ENCODE measurements at regions not wholly inside any gene's neighbourhood (a gene's known extent, or its start where the extent isn't known, plus 50 kb on each side); places are given as distances from the start of the nearest gene placed in this dataset.
"Not testable (repeated sequence)": the region's sequence is repeated elsewhere in the genome, so short reads cannot be mapped to it uniquely, and the experiment has no call there.

GRCh38 chr17:68097161-68097805, 61.7 kb downstream of the KPNA2 start:
- no peak for DNase-seq

GRCh38 chr17:68099341-68099753, 63.8 kb downstream of the KPNA2 start:
- DNase-seq = not testable (repeated sequence)

GRCh38 chr17:68100000-68100641, 64.6 kb downstream of the KPNA2 start:
- DNase-seq = peak in 1 of 56 donors; percentile 0

GRCh38 chr17:68101075-68101986, 65.8 kb downstream of the KPNA2 start:
- peak; percentile 22 to 97 (median 80) for DNase-seq

- peak in 4 of 56 donors; percentile 33 to 58 (median 36) for DNase-seq
Observed at GRCh38 chr17:68101987-68102314, 66.4 kb downstream of the KPNA2 start.

- peak in 12 of 56 donors; percentile 4 to 33 (median 22) for DNase-seq
Observed at GRCh38 chr17:68102318-68102758, 66.8 kb downstream of the KPNA2 start.

DNA sequence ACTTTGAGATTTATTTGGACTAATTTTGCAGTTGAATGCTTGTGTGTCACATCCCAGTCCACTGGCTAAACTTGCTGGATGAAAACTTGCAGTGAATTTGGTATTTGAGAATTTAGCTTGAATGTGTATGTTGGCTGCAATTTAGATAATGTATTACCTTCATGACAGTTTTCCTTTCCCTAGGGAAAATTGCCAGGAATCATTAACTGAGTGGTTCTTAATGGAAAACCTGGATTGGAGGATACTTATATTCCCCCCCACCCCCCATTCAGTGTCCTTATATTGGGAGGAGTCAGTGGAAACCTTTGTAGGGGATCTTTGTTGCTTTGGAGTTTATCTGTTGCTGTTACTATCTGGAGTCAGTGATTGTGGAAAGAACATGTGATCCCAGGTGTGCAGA, 67.6 kb downstream of the KPNA2 start:
- no peak for DNase-seq

DNA sequence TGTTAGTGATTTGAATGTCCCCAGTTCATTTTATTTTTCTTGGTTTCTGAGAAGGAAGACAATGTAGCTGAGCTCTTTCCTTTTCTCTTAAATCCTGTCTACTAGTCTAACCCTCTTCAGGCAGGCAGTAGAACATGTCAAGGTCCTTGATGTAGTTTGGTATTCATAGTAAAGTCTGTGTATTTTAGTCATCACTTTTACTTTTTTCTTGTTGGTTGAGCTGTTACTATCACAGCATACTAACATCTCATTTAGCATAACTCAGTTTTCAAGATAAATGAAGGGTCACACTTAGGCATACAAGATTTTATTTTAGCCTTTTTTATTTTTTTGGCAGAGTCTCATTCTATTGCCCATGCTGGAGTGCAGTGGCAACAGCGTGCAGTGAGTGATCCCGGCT, 70.5 kb downstream of the KPNA2 start:
- DNase-seq = no peak

- no peak for DNase-seq
Observed at GRCh38 chr17:68107373-68107772, 71.8 kb downstream of the KPNA2 start.

GRCh38 chr17:68108313-68109000, 72.9 kb downstream of the KPNA2 start:
- DNase-seq = no peak

GRCh38 chr17:68109404-68109803, 73.9 kb downstream of the KPNA2 start:
- DNase-seq = not testable (repeated sequence)

DNA sequence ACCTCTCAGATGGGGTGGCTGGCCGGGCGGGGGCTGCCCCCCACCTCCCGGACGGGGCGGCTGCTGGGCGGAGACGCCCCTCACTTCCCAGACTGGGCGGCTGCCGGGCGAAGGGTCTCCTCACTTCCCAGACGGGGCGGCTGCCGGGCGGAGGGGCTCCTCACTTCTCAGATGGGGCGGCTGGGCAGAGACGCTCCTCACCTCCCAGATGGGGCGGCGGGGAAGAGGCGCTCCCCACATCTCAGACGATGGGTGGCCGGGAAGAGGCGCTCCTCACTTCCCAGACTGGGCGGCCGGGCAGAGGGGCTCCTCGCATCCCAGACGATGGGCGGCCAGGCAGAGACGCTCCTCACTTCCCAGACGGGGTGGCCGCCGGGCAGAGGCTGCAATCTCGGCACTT, 80.7 kb downstream of the KPNA2 start:
- not testable (repeated sequence) for DNase-seq

GRCh38 chr17:68122587-68122986, 87.1 kb downstream of the KPNA2 start:
- DNase-seq = no peak

DNA sequence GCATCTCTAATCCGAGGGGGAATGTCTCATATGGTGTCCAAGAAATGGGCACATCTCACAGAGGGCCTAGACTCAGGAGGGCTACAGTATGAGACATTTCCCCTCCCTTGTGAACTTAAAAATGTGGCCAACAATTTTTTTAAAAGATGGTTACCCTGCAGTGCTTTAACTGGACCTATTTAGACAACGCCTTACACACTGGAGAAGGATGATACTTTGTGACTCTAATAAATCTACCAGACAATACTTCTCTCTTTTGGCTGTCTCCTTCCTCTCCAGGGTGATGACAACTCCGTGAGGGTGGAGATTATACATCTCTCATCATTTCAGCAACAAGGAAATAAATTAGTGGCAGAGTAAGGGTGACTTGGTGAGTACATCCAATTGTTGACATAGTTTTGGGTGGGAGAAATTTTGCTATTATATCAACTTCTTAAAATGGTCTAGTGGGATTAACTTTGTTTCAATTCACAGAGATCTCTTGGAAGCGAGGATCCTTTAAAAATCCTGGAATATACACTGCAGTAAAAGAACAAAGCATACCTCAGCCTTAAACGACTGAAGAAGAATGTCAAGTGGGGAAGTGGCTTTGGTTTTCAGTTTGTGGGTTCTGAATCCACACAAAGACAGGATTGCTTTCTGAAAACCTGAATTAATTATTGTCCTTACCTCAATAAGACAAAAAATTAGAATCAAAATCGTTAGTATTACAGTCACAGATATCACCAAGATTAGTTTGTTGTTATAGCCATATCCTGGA, 89.8 kb downstream of the KPNA2 start:
- DNase-seq = no peak

- DNase-seq = no peak
Observed at GRCh38 chr17:68127914-68128313, 92.4 kb downstream of the KPNA2 start.

DNA sequence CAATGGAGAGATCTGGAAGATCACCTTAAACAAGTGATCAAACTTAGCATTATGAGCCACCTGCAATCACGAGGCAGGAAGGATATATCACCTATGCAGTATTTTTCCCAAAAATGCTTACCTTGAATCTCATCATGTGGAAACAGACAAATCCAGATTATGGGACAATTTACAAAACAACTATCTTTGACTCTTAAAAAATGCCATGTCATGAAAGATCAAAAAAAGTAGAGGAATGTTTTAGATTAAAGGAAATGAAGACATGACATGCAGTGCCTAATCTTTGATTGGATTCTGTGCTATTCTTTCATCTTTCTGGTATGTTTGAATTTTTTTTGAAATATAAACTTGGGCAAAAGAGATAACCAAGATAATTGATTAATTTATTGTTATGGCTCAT, 95.9 kb downstream of the KPNA2 start:
- no peak for DNase-seq

- no peak for DNase-seq
Observed at GRCh38 chr17:68133346-68134045, 98.0 kb downstream of the KPNA2 start.

- no peak for DNase-seq
Observed at GRCh38 chr17:68134046-68134637, 98.6 kb downstream of the KPNA2 start.

GRCh38 chr17:68134731-68135130, 99.2 kb downstream of the KPNA2 start:
- no peak for DNase-seq

All from nucleus accumbens (tissue), 56 donors.